ENCODE measurements at regions not wholly inside any gene's neighbourhood (a gene's known extent, or its start where the extent isn't known, plus 50 kb on each side); places are given as distances from the start of the nearest gene placed in this dataset.

DNA sequence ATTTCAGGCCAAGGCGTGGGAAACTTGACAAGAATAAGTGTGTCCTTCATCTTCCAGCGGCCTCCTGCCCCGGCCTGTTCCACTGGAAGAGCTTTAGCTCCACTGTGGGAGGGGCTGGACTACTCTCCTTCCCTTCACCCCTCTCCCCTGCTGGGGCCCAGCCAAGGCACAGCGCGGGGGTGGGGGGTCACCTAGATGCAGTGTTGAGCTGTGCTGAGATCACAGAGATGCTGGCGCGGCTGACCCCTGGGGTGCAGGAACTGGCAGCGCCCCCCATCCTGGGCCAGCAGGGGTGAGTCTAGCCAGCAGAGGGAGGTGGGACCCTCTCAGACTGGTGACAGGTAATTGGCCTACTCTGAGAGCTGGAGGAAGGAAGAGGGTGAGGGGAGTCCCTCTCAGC is 111.8 kb upstream of the LHX1 start:
- H3K79me2 ChIP-seq (ENCODE audit: low read depth) = no peaks in the 10 kb centered on the region
- no peak overlapping the region for H3K9ac ChIP-seq
- H3K36me3 Mint-ChIP-seq = no peaks in the 10 kb centered on the region
- no peaks in the 10 kb centered on the region for H3K36me3 ChIP-seq
- no peak overlapping the region for H3K27ac Mint-ChIP-seq
- peaks cover 4% of the 10 kb centered on the region for H3K4me1 Mint-ChIP-seq
- H4K20me1 ChIP-seq (ENCODE audit: low read depth) = no peaks in the 10 kb centered on the region
- no peaks in the 10 kb centered on the region for H3K4me1 ChIP-seq
- no peaks in the 10 kb centered on the region for H3K9me3 ChIP-seq (ENCODE audit: low read depth)
- TF ChIP-seq EZH2phosphoT487 (IDR thresholded peaks at IDR 0.05) (no peak), CTCF (IDR thresholded peaks at IDR 0.05) (no peak), EZH2 (IDR thresholded peaks at IDR 0.05) (no peak)
- no peak overlapping the region for H3K4me2 ChIP-seq
- no peaks in the 10 kb centered on the region for H3F3A ChIP-seq (ENCODE audit: low read depth)
- H3K27me3 Mint-ChIP-seq (ENCODE audit: insufficient read depth, low read depth) = peaks cover 15% of the 10 kb centered on the region
- H3K9me3 Mint-ChIP-seq = no peaks in the 10 kb centered on the region
- no peak overlapping the region for H3K4me3 ChIP-seq
- no peak overlapping the region for H3K27ac ChIP-seq
- no peaks in the 10 kb centered on the region for H3K27me3 ChIP-seq
- no peak overlapping the region for H3K4me3 Mint-ChIP-seq
- no peak for DNase-seq (ENCODE audit: low spot score)
- no peak overlapping the region for H2AFZ ChIP-seq (replicated peaks)

- H3K9ac ChIP-seq = no peak overlapping the region
- no peak overlapping the region for H2AFZ ChIP-seq (replicated peaks)
- no peaks in the 10 kb centered on the region for H3K36me3 ChIP-seq
- no peaks in the 10 kb centered on the region for H3F3A ChIP-seq (ENCODE audit: low read depth)
- H3K27ac ChIP-seq = no peak overlapping the region
- no peak overlapping the region for H3K4me2 ChIP-seq
- no peaks in the 10 kb centered on the region for H3K4me1 ChIP-seq
- H3K79me2 ChIP-seq (ENCODE audit: low read depth) = no peaks in the 10 kb centered on the region
- H3K4me1 Mint-ChIP-seq = peaks cover 4% of the 10 kb centered on the region
- no peak for DNase-seq (ENCODE audit: low spot score)
- peaks cover 14% of the 10 kb centered on the region for H3K27me3 Mint-ChIP-seq (ENCODE audit: insufficient read depth, low read depth)
- H3K9me3 Mint-ChIP-seq = no peaks in the 10 kb centered on the region
- H4K20me1 ChIP-seq (ENCODE audit: low read depth) = no peaks in the 10 kb centered on the region
- H3K4me3 ChIP-seq = no peak overlapping the region
- no peak overlapping the region for H3K27ac Mint-ChIP-seq
- no peak overlapping the region for H3K4me3 Mint-ChIP-seq
- no peaks in the 10 kb centered on the region for H3K9me3 ChIP-seq (ENCODE audit: low read depth)
- H3K27me3 ChIP-seq = no peaks in the 10 kb centered on the region
- no peaks in the 10 kb centered on the region for H3K36me3 Mint-ChIP-seq
- TF ChIP-seq EZH2phosphoT487 (IDR thresholded peaks at IDR 0.05) (no peak), EZH2 (IDR thresholded peaks at IDR 0.05) (no peak), CTCF (IDR thresholded peaks at IDR 0.05) (no peak)
Measured at GRCh38 chr17:36825951-36826350, 111.3 kb upstream of the LHX1 start.

- H3K27me3 ChIP-seq = no peaks in the 10 kb centered on the region
Measured at GRCh38 chr17:36827081-36827480, 110.2 kb upstream of the LHX1 start.

More at GRCh38 chr17:36827081-36827480, 110.2 kb upstream of the LHX1 start:
- Mint-ChIP-seq H3K4me3 (no peak overlapping the region), H3K27me3 (ENCODE audit: insufficient read depth, low read depth) (peaks cover 13% of the 10 kb centered on the region), H3K27ac (no peak overlapping the region), H3K4me1 (peaks cover 4% of the 10 kb centered on the region), H3K36me3 (no peaks in the 10 kb centered on the region), H3K9me3 (no peaks in the 10 kb centered on the region)
- H3K27ac ChIP-seq = no peak overlapping the region
- H3K4me2 ChIP-seq = no peak overlapping the region
- H3K4me1 ChIP-seq = no peaks in the 10 kb centered on the region
- H3K9me3 ChIP-seq (ENCODE audit: low read depth) = no peaks in the 10 kb centered on the region
- no peaks in the 10 kb centered on the region for H3K36me3 ChIP-seq
- no peak overlapping the region for H3K4me3 ChIP-seq
- H4K20me1 ChIP-seq (ENCODE audit: low read depth) = no peaks in the 10 kb centered on the region
- H3K9ac ChIP-seq = no peak overlapping the region
- H3K79me2 ChIP-seq (ENCODE audit: low read depth) = no peaks in the 10 kb centered on the region
- TF ChIP-seq EZH2phosphoT487 (IDR thresholded peaks at IDR 0.05) (no peak), CTCF (IDR thresholded peaks at IDR 0.05) (no peak), EZH2 (IDR thresholded peaks at IDR 0.05) (no peak)
- no peaks in the 10 kb centered on the region for H3F3A ChIP-seq (ENCODE audit: low read depth)
- no peak overlapping the region for H2AFZ ChIP-seq (replicated peaks)
- no peak for DNase-seq (ENCODE audit: low spot score)

Data from neural progenitor cell (in vitro differentiated cells).